ENCODE measurements at regions not wholly inside any gene's neighbourhood (a gene's known extent, or its start where the extent isn't known, plus 50 kb on each side); places are given as distances from the start of the nearest gene placed in this dataset.

- Histone ChIP-seq H3K36me3 (ENCODE audit: control insufficient read depth, insufficient read depth, low read length) (no peaks in the 10 kb centered on the region), H3K4me2 (ENCODE audit: insufficient read depth, low read length) (peak overlapping the region; percentile 21; the same call in 1 of the 2 replicates), H3K27ac (ENCODE audit: extremely low read depth, low read depth, low read length) (0 out of 3 replicates have a peak overlapping the region, but pooled peaks have one; percentile 6), H2AFZ (ENCODE audit: low read depth, low read length) (0 out of 2 replicates have a peak overlapping the region, but pooled peaks have one; percentile 33), H3K4me1 (replicated peaks in 1 of 2; ENCODE audit: control insufficient read depth in 2 of 2, insufficient read depth in 2 of 2, low read length in 2 of 2) (no peaks in the 10 kb centered on the region), H3K79me2 (ENCODE audit: control insufficient read depth, insufficient read depth, low read length) (no peaks in the 10 kb centered on the region), H3K9ac (ENCODE audit: insufficient read depth in 1 of 2, low read depth in 2 of 2, low read length in 2 of 2) (peak overlapping the region in 1 of 2 experiments; percentile 41; a peak in 2 of 4 replicates), H4K20me1 (replicated peaks; ENCODE audit: control insufficient read depth, insufficient read depth, low read length) (no peaks in the 10 kb centered on the region), H3K9me3 (replicated peaks; ENCODE audit: control insufficient read depth, insufficient read depth, low read depth, low read length) (no peaks in the 10 kb centered on the region), H3K9me1 (ENCODE audit: control insufficient read depth, insufficient read depth, low read length) (no peaks in the 10 kb centered on the region), H3K4me3 (no peak overlapping the region), H3K27me3 (ENCODE audit: control insufficient read depth in 2 of 2, insufficient read depth in 2 of 2, low read length in 2 of 2) (no peaks in the 10 kb centered on the region)
- in situ Hi-C loops (cut with MboI) = no loop called here
- ChIA-PET CTCF (ENCODE audit: low intra/inter-chr PET ratio) (no interaction called here), POLR2A (no interaction called here)
- BruUV-seq (replicated peaks) = no TSS peak
- no peak for FAIRE-seq
- ATAC-seq = peak; percentile 71
- no peak for DNase-seq (ENCODE audit: extremely low read depth in 1 of 4, low spot score in 3 of 4)
- intact Hi-C loops (cut with micrococcal nuclease) = no loop called here
- WGBS (ENCODE audit: insufficient coverage, low coverage, missing lambda C conversion rate) = 9% methylated on average over 3 of the region's 3 CpGs
- TF ChIP-seq, protein P1, sequence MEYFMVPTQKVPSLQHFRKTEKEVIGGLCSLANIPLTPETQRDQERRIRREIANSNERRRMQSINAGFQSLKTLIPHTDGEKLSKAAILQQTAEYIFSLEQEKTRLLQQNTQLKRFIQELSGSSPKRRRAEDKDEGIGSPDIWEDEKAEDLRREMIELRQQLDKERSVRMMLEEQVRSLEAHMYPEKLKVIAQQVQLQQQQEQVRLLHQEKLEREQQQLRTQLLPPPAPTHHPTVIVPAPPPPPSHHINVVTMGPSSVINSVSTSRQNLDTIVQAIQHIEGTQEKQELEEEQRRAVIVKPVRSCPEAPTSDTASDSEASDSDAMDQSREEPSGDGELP (CRISPR knock-in tag; IDR thresholded peaks at IDR 0.05; ENCODE audit: borderline replicate concordance) = no peak
- TF ChIP-seq ZBTB17 (CRISPR knock-in tag; IDR thresholded peaks at IDR 0.05) = no peak
- TF ChIP-seq, protein P2, sequence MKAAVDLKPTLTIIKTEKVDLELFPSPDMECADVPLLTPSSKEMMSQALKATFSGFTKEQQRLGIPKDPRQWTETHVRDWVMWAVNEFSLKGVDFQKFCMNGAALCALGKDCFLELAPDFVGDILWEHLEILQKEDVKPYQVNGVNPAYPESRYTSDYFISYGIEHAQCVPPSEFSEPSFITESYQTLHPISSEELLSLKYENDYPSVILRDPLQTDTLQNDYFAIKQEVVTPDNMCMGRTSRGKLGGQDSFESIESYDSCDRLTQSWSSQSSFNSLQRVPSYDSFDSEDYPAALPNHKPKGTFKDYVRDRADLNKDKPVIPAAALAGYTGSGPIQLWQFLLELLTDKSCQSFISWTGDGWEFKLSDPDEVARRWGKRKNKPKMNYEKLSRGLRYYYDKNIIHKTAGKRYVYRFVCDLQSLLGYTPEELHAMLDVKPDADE (conservative IDR thresholded peaks at IDR 0.05; ENCODE audit: control insufficient read depth, low read depth, low read length) = no peak
- TF ChIP-seq CBX2 (IDR thresholded peaks at IDR 0.05; ENCODE audit: insufficient read depth, low read length, poor library complexity, severe bottlenecking) = no peak
- TF ChIP-seq, protein P3, sequence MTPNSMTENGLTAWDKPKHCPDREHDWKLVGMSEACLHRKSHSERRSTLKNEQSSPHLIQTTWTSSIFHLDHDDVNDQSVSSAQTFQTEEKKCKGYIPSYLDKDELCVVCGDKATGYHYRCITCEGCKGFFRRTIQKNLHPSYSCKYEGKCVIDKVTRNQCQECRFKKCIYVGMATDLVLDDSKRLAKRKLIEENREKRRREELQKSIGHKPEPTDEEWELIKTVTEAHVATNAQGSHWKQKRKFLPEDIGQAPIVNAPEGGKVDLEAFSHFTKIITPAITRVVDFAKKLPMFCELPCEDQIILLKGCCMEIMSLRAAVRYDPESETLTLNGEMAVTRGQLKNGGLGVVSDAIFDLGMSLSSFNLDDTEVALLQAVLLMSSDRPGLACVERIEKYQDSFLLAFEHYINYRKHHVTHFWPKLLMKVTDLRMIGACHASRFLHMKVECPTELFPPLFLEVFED (CRISPR knock-in tag; conservative IDR thresholded peaks at IDR 0.05) = no peak
- TF ChIP-seq ZHX1 (conservative IDR thresholded peaks at IDR 0.05; ENCODE audit: low read length) = no peak
- TF ChIP-seq, protein P4, sequence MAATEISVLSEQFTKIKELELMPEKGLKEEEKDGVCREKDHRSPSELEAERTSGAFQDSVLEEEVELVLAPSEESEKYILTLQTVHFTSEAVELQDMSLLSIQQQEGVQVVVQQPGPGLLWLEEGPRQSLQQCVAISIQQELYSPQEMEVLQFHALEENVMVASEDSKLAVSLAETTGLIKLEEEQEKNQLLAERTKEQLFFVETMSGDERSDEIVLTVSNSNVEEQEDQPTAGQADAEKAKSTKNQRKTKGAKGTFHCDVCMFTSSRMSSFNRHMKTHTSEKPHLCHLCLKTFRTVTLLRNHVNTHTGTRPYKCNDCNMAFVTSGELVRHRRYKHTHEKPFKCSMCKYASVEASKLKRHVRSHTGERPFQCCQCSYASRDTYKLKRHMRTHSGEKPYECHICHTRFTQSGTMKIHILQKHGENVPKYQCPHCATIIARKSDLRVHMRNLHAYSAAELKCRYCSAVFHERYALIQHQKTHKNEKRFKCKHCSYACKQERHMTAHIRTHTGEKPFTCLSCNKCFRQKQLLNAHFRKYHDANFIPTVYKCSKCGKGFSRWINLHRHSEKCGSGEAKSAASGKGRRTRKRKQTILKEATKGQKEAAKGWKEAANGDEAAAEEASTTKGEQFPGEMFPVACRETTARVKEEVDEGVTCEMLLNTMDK (IDR thresholded peaks at IDR 0.05; ENCODE audit: borderline replicate concordance, insufficient read depth, low read depth, low read length, poor library complexity, severe bottlenecking) = no peak
- no peak for TF ChIP-seq FUS (optimal IDR thresholded peaks at IDR 0.05; ENCODE audit: low read depth, low read length)
- TF ChIP-seq SFPQ (IDR thresholded peaks at IDR 0.05; ENCODE audit: low read depth, low read length) = no peak
- no peak for TF ChIP-seq ZNF217 (CRISPR knock-in tag; IDR thresholded peaks at IDR 0.05)
Observed at GRCh38 chr6:140874066-140874465, 1258.7 kb upstream of the GJE1 start.

Measured in K562 (cell line).